WTC11 (cell line): ENCODE measurements at regions not wholly inside any gene's neighbourhood (a gene's known extent, or its start where the extent isn't known, plus 50 kb on each side); places are given as distances from the start of the nearest gene placed in this dataset.

Experiments
- ATF3 ChIP-seq: sonication (generic); formaldehyde crosslinking; conservative IDR thresholded peaks from 2 replicates; pipeline ENCODE4 v1.8.1; 2022; ENCODE audit warnings: mild to moderate bottlenecking, missing genetic modification reagents
- NR1H2 ChIP-seq: sonication (generic); formaldehyde crosslinking; IDR thresholded peaks from 2 replicates; pipeline ENCODE4 v1.9.0; 2021; ENCODE audit warnings: mild to moderate bottlenecking, moderate library complexity, missing genetic modification reagents
- NR2C2 ChIP-seq: sonication (generic); formaldehyde crosslinking; IDR thresholded peaks from 2 replicates; pipeline ENCODE4 v1.8.0; 2022; ENCODE audit warnings: mild to moderate bottlenecking, missing genetic modification reagents
- ZNF512 ChIP-seq: sonication (generic); formaldehyde crosslinking; IDR thresholded peaks from 2 replicates; pipeline ENCODE4 v1.8.1; 2022; ENCODE audit warnings: missing genetic modification reagents, borderline replicate concordance

- TF ChIP-seq NR2C2 (CRISPR knock-in tag) (no peak), ATF3 (no peak), ZNF512 (no peak), NR1H2 (CRISPR knock-in tag) (no peak)
These were observed 61.7 kb upstream of the SUB1 start for GRCh38 chr5:32523625-32524024.
